Spleen (tissue), 11 donors: ENCODE measurements at regions not wholly inside any gene's neighbourhood (a gene's known extent, or its start where the extent isn't known, plus 50 kb on each side); places are given as distances from the start of the nearest gene placed in this dataset.

ENCODE experiments used
- DNase-seq: peaks from one replicate; pipeline ENCODE4 v3.0.0-alpha.2; 2020
- H3K27ac ChIP-seq, 8 donors: fragments of 200-600 bp; sonication (generic) in 7 of 8; 1 replicate in 4 of 8; 2 replicates in 4 of 8; pipeline versions ENCODE4 v1.5.0 to v1.8.0; 2016 to 2021; ENCODE audit warnings: inconsistent platforms in 4 of 8, mild to moderate bottlenecking in 4 of 8, moderate library complexity in 1 of 8
- H3K27me3 ChIP-seq, 7 donors: fragments of 200-600 bp; sonication (generic) in 6 of 7; replicated peaks in 1 of 7; 1 replicate in 4 of 7; 2 replicates in 3 of 7; pipeline versions ENCODE4 v1.5.0 to v1.8.0; 2016 to 2021; ENCODE audit warnings: inconsistent platforms in 3 of 7, mild to moderate bottlenecking in 1 of 7
- H3K36me3 ChIP-seq, 6 donors: fragments of 200-600 bp; sonication (generic) in 5 of 6; 1 replicate in 4 of 6; 2 replicates in 2 of 6; pipeline versions ENCODE4 v1.5.0 to v1.8.0; 2016 to 2021; ENCODE audit warnings: inconsistent platforms in 2 of 6
- H3K4me1 ChIP-seq, 6 donors: fragments of 200-600 bp; sonication (generic) in 5 of 6; 1 replicate in 3 of 6; 2 replicates in 3 of 6; pipeline versions ENCODE4 v1.5.0 to v1.8.0; 2016 to 2021; ENCODE audit warnings: inconsistent platforms in 3 of 6
- H3K4me3 ChIP-seq, 8 donors: fragments of 200-600 bp; sonication (generic) in 7 of 8; 1 replicate in 4 of 8; 2 replicates in 4 of 8; pipeline versions ENCODE4 v1.5.0 to v1.8.0; 2016 to 2021; ENCODE audit warnings: inconsistent platforms in 4 of 8, mild to moderate bottlenecking in 4 of 8, moderate library complexity in 2 of 8
- H3K9me3 ChIP-seq, 8 donors: fragments of 200-600 bp; sonication (generic) in 7 of 8; 1 replicate in 4 of 8; 2 replicates in 4 of 8; pipeline versions ENCODE4 v1.5.0 to v1.8.0; 2016 to 2021; ENCODE audit warnings: inconsistent platforms in 4 of 8
- POLR2A ChIP-seq, 3 donors: fragments of 450-650 bp; IDR thresholded peaks; one replicate each; pipeline ENCODE4 v1.5.1; 2017; ENCODE audit warnings: antibody characterized with exemption in 3 of 3, mild to moderate bottlenecking in 1 of 3
- POLR2AphosphoS5 ChIP-seq, 3 donors: sonication (generic); formaldehyde crosslinking; IDR thresholded peaks; one replicate each; pipeline ENCODE4 v1.5.1; 2017; ENCODE audit warnings: antibody characterized with exemption in 3 of 3
- WGBS, 5 donors: extraction: QIAGEN DNeasy Blood & Tissue Kit in 3 of 5; methylation state at CpG; one replicate each; pipeline versions ENCODE4 v1.1.5 to v1.1.7; 2013 to 2018; 5-methylcytosine and 5-hydroxymethylcytosine counted together
- intact Hi-C: fragments of 100-400 bp; cut with DNase I; formaldehyde crosslinking; loops from one replicate; pipeline ENCODE4 v1.15.0; 2023; ENCODE audit warnings: low total_unique reads
- TF ChIP-seq, protein P1 (sequence below), 11 experiments: fragments of 200-600 bp in 7 of 11; fragments of 450-650 bp in 4 of 11; sonication (generic) in 4 of 11; IDR thresholded peaks in 8 of 11; conservative IDR thresholded peaks in 3 of 11; 1 replicate in 7 of 11; 2 replicates in 4 of 11; pipeline versions ENCODE4 v1.4.0 to v1.8.0; 2016 to 2021; ENCODE audit warnings: antibody characterized with exemption in 11 of 11, inconsistent platforms in 4 of 11, mild to moderate bottlenecking in 1 of 11
- donor health status: healthy with polysubstance abuse.
- donor health status: DM: no; HTN: no; CAD: no; lungs with moderate emphysema.
- donor health status: DM: no; HTN: no; CAD: no.
- donor health status: Bipolar disorder and iron deficiency.
- donor health status: healthy.
- donor health status: DM: no; HTN: no; CAD: no.
- donor health status: DM: yes; HTN: yes; CAD: no.

- H3K4me3 ChIP-seq, result no peak overlapping the region
- no peak for DNase-seq
- WGBS, 5 donors, result 34 to 69% (median 60%) methylated on average over 13 to 29 of the region's 29 CpGs
- no peak overlapping the region for H3K27ac ChIP-seq
- peaks cover 0 to 4% (median 0%) of the 10 kb centered on the region in 7 donors for H3K27me3 ChIP-seq
- intact Hi-C loops, result no loop called here
- H3K4me1 ChIP-seq, result no peaks in the 10 kb centered on the region
- H3K36me3 ChIP-seq, result no peaks in the 10 kb centered on the region
- peaks cover 0 to 46% (median 28%) of the 10 kb centered on the region in 8 donors for H3K9me3 ChIP-seq
- TF ChIP-seq POLR2A (IDR thresholded peaks at IDR 0.05) (no peak), POLR2AphosphoS5 (IDR thresholded peaks at IDR 0.05) (no peak)
- TF ChIP-seq, protein P1, sequence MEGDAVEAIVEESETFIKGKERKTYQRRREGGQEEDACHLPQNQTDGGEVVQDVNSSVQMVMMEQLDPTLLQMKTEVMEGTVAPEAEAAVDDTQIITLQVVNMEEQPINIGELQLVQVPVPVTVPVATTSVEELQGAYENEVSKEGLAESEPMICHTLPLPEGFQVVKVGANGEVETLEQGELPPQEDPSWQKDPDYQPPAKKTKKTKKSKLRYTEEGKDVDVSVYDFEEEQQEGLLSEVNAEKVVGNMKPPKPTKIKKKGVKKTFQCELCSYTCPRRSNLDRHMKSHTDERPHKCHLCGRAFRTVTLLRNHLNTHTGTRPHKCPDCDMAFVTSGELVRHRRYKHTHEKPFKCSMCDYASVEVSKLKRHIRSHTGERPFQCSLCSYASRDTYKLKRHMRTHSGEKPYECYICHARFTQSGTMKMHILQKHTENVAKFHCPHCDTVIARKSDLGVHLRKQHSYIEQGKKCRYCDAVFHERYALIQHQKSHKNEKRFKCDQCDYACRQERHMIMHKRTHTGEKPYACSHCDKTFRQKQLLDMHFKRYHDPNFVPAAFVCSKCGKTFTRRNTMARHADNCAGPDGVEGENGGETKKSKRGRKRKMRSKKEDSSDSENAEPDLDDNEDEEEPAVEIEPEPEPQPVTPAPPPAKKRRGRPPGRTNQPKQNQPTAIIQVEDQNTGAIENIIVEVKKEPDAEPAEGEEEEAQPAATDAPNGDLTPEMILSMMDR (IDR thresholded peaks at IDR 0.05 in 8 of 11, conservative IDR thresholded peaks at IDR 0.05 in 3 of 11), result no peak
These were observed 502.3 kb upstream of the FOXG1 start for GRCh38 chr14:28264306-28264705.

- DNase-seq, result no peak
- no peak overlapping the region for H3K4me3 ChIP-seq
- H3K27me3 ChIP-seq, result no peaks in the 10 kb centered on the region
- H3K9me3 ChIP-seq, result peaks cover 0 to 26% (median 17%) of the 10 kb centered on the region in 8 donors
- no peak for TF ChIP-seq POLR2A (IDR thresholded peaks at IDR 0.05)
- intact Hi-C loops, result no loop called here
- H3K36me3 ChIP-seq, result no peaks in the 10 kb centered on the region
- 35 to 92% (median 76%) methylated on average over 1 of the region's 1 CpG for WGBS, 5 donors
- H3K4me1 ChIP-seq, result no peaks in the 10 kb centered on the region
- H3K27ac ChIP-seq, result no peak overlapping the region
These were observed 494.3 kb upstream of the FOXG1 start for GRCh38 chr14:28272270-28272669.

GRCh38 chr14:28280530-28280929 is 486.1 kb upstream of the FOXG1 start:
- H3K9me3 ChIP-seq, result no peaks in the 10 kb centered on the region
- H3K27ac ChIP-seq, result no peak overlapping the region
- H3K27me3 ChIP-seq, result no peaks in the 10 kb centered on the region
- intact Hi-C loops, result no loop called here
- 71 to 85% (median 75%) methylated on average over 5 of the region's 5 CpGs for WGBS, 5 donors
- H3K4me1 ChIP-seq, result no peaks in the 10 kb centered on the region
- no peak for TF ChIP-seq POLR2AphosphoS5 (IDR thresholded peaks at IDR 0.05)
- no peak for TF ChIP-seq POLR2A (IDR thresholded peaks at IDR 0.05)
- no peaks in the 10 kb centered on the region for H3K36me3 ChIP-seq
- H3K4me3 ChIP-seq, result no peak overlapping the region
- no peak for DNase-seq

GRCh38 chr14:28280997-28281598 is 485.5 kb upstream of the FOXG1 start:
- DNase-seq, result no peak
- Histone ChIP-seq H3K4me1 (no peaks in the 10 kb centered on the region), H3K4me3 (no peak overlapping the region), H3K27me3 (no peaks in the 10 kb centered on the region), H3K9me3 (no peaks in the 10 kb centered on the region), H3K27ac (no peak overlapping the region), H3K36me3 (no peaks in the 10 kb centered on the region)
- TF ChIP-seq POLR2A (IDR thresholded peaks at IDR 0.05) (no peak), POLR2AphosphoS5 (IDR thresholded peaks at IDR 0.05) (no peak)
- TF ChIP-seq, protein P1 (IDR thresholded peaks at IDR 0.05 in 8 of 11, conservative IDR thresholded peaks at IDR 0.05 in 3 of 11), result no peak
- WGBS, 5 donors, result 90 to 97% (median 94%) methylated on average over 2 of the region's 2 CpGs
- intact Hi-C loops, result no loop called here

DNA sequence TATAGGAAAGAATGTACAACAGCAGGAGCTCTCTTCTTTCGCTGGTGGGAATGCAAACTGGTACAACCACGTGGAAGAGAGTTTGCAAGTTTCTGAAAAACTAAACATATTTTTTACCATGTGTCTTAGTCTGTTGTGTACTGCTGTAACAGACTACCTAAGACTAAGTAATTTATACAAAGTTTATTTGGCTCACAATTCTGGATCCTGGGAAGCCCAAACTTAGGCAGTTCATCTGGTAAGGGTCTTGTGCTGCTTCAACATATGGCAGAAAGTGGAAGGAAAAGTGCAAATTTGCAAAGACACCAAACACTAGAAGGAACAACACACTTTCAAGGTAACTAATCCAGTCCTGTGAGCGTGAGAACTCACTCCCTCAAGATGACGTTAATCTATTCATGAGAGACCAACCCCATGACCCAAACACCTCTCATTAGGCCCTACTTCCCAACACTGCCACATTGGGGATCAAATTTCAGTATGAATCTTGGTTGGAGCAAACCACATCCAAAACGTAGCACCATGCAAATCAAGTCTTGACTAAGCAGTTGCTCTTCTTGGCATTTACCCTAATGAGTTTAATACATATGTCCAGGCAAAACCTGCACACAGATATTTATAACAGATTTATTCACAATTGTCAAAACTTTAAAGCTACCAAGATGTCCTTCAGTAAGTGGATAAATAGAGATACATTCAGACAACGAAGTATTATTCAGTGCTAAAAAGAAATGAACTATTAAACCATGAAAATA is 481.9 kb upstream of the FOXG1 start:
- TF ChIP-seq, protein P1 (IDR thresholded peaks at IDR 0.05 in 8 of 11, conservative IDR thresholded peaks at IDR 0.05 in 3 of 11), result no peak
- TF ChIP-seq POLR2AphosphoS5 (IDR thresholded peaks at IDR 0.05), result no peak
- TF ChIP-seq POLR2A (IDR thresholded peaks at IDR 0.05), result no peak
- no peak for DNase-seq
- Histone ChIP-seq H3K9me3 (peaks cover 0 to 4% (median 0%) of the 10 kb centered on the region in 8 donors), H3K27me3 (no peaks in the 10 kb centered on the region), H3K4me1 (no peaks in the 10 kb centered on the region), H3K36me3 (no peaks in the 10 kb centered on the region), H3K4me3 (no peak overlapping the region), H3K27ac (no peak overlapping the region)
- WGBS, 5 donors, result 56 to 67% (median 62%) methylated on average over 6 of the region's 6 CpGs
- intact Hi-C loops, result no loop called here
